ENCODE measurements at regions not wholly inside any gene's neighbourhood (a gene's known extent, or its start where the extent isn't known, plus 50 kb on each side); places are given as distances from the start of the nearest gene placed in this dataset.

DNA sequence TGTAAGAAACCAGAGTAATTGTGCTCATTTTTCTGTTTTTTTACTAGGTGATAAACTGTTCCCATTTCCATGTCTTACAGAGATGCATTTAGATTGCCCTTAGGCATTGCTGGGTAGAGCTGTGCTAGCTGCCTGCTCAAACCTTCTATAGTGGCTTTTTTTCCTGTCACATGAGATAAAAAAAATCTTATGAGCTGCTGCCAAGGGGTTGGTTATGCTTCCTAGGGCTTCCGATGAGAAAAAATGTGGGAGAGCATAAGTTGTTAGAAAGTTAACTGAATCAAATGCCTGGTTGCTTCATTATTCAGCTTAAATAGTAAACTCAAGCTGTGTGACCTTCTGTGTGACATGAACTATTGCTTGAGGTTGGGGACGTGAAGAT lies 50.0 kb upstream of the NOX3 start:
- intact Hi-C loops (cut with micrococcal nuclease): no loop called here

Measured in T-helper 2 cell treated with Interferon-gamma antibody and Interleukin-4, amounts not matched to agents 100 ng/mL and 5 ng/mL, for 36 hours (primary cell).